DOHH2 (cell line): ENCODE measurements at regions not wholly inside any gene's neighbourhood (a gene's known extent, or its start where the extent isn't known, plus 50 kb on each side); places are given as distances from the start of the nearest gene placed in this dataset.

Source experiments
- H3F3A ChIP-seq: fragments of 200-600 bp; sonication (generic), shearing (Covaris generic); 2 replicates; pipeline ENCODE4 v1.6.0; 2016; ENCODE audit warnings: antibody characterized with exemption, mild to moderate bottlenecking; ENCODE audit not compliant: control insufficient read depth, insufficient read depth
- H3K27ac ChIP-seq: fragments of 200-600 bp; sonication (generic); 2 replicates; pipeline ENCODE4 v1.5.1; 2014; ENCODE audit warnings: low read depth, mild to moderate bottlenecking, low read length, moderate library complexity
- H3K27me3 ChIP-seq: fragments of 200-600 bp; sonication (generic); 2 replicates; pipeline ENCODE4 v1.6.1; 2014; ENCODE audit warnings: mild to moderate bottlenecking, low read length, mixed read lengths; ENCODE audit not compliant: control insufficient read depth
- H3K36me3 ChIP-seq: fragments of 200-600 bp; sonication (generic); 2 replicates; pipeline ENCODE4 v1.6.1; 2014; ENCODE audit warnings: mild to moderate bottlenecking, low read length, moderate library complexity, mixed read lengths; ENCODE audit not compliant: control insufficient read depth
- H3K4me1 ChIP-seq: fragments of 200-600 bp; sonication (generic); 2 replicates; pipeline ENCODE4 v1.6.1; 2014; ENCODE audit warnings: mild to moderate bottlenecking, low read length, mixed read lengths; ENCODE audit not compliant: control insufficient read depth
- H3K4me2 ChIP-seq: fragments of 200-600 bp; sonication (generic); 2 replicates; pipeline ENCODE4 v1.6.0; 2014; ENCODE audit warnings: mild to moderate bottlenecking, low read length, moderate library complexity
- H3K4me3 ChIP-seq: fragments of 200-600 bp; sonication (generic); 2 replicates; pipeline ENCODE4 v1.5.1; 2014; ENCODE audit warnings: mild to moderate bottlenecking, low read length, mixed read lengths
- H3K79me2 ChIP-seq: fragments of 200-600 bp; sonication (generic); 2 replicates; pipeline ENCODE4 v1.6.1; 2014; ENCODE audit warnings: mild to moderate bottlenecking, low read length, mixed read lengths; ENCODE audit not compliant: control insufficient read depth
- H3K9me2 ChIP-seq: fragments of 200-600 bp; sonication (generic); replicated peaks from 2 replicates; pipeline ENCODE4 v1.6.1; 2014; ENCODE audit warnings: mild to moderate bottlenecking, low read length, mixed read lengths; ENCODE audit not compliant: control insufficient read depth
- H3K9me3 ChIP-seq: fragments of 200-600 bp; sonication (generic); 2 replicates; pipeline ENCODE4 v1.6.1; 2014; ENCODE audit warnings: antibody characterized with exemption, low read length, mixed read lengths; ENCODE audit not compliant: control insufficient read depth, insufficient read depth
- H4K20me1 ChIP-seq: fragments of 200-600 bp; sonication (generic); 2 replicates; pipeline ENCODE4 v1.6.0; 2014; ENCODE audit warnings: low read depth, mild to moderate bottlenecking, antibody characterized with exemption, low read length, moderate library complexity; ENCODE audit not compliant: control insufficient read depth, insufficient read depth
- EZH2phosphoT487 ChIP-seq: fragments of 200-600 bp; sonication (generic); IDR thresholded peaks from 2 replicates; pipeline ENCODE4 v1.6.1; 2017; ENCODE audit warnings: borderline replicate concordance, mild to moderate bottlenecking, antibody characterized with exemption, low read length, moderate library complexity, mixed read lengths
- TF ChIP-seq, protein P1 (sequence below): fragments of 200-600 bp; sonication (generic); IDR thresholded peaks from one replicate; pipeline ENCODE4 v1.5.1; 2014; ENCODE audit warnings: antibody characterized with exemption, mild to moderate bottlenecking, low read depth, low read length; ENCODE audit not compliant: poor library complexity, severe bottlenecking

DNA sequence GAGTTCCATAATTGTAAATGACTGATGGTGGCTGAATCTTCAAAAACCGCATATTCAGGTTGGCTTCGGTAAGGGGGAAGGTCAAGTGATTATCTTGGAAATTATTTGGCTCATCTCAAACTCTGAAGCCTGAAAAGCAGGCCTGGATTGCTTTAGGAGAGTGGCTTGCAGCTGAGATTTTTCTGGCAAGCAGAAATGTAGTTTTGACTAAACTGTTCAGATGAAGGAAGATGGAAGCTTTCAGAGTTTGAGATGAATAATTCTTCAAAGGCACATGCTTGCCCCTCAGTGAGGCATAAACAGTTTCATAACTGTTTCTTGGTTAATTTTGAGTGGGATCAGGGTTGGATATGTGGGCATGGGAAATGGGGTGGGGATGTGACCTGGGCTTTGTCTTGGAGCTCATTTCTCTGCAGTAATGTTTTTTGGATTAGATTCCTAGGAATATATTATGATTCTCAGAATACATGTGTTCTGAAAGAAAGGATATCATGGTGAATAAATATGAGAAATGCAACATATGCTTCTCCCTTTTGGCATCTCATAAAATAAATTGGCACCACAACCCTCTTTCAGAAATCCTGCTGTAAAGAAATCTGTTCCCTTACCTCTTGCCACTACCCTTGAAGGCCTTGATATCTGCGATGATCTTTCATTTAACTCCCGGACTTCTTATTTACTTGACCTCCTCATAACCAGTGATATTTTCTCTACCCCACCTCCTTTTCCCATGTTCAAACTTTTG is 469.2 kb downstream of the ADRA2A start:
- no peak overlapping the region for H3K4me3 ChIP-seq
- no peaks in the 10 kb centered on the region for H3F3A ChIP-seq
- H3K4me1 ChIP-seq = no peaks in the 10 kb centered on the region
- no peaks in the 10 kb centered on the region for H3K27me3 ChIP-seq
- H3K79me2 ChIP-seq = no peaks in the 10 kb centered on the region
- H3K9me3 ChIP-seq = no peaks in the 10 kb centered on the region
- no peaks in the 10 kb centered on the region for H3K36me3 ChIP-seq
- no peaks in the 10 kb centered on the region for H4K20me1 ChIP-seq
- no peak overlapping the region for H3K4me2 ChIP-seq
- no peak overlapping the region for H3K27ac ChIP-seq
- no peaks in the 10 kb centered on the region for H3K9me2 ChIP-seq
- no peak for TF ChIP-seq EZH2phosphoT487
- TF ChIP-seq, protein P1, sequence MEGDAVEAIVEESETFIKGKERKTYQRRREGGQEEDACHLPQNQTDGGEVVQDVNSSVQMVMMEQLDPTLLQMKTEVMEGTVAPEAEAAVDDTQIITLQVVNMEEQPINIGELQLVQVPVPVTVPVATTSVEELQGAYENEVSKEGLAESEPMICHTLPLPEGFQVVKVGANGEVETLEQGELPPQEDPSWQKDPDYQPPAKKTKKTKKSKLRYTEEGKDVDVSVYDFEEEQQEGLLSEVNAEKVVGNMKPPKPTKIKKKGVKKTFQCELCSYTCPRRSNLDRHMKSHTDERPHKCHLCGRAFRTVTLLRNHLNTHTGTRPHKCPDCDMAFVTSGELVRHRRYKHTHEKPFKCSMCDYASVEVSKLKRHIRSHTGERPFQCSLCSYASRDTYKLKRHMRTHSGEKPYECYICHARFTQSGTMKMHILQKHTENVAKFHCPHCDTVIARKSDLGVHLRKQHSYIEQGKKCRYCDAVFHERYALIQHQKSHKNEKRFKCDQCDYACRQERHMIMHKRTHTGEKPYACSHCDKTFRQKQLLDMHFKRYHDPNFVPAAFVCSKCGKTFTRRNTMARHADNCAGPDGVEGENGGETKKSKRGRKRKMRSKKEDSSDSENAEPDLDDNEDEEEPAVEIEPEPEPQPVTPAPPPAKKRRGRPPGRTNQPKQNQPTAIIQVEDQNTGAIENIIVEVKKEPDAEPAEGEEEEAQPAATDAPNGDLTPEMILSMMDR = no peak

DNA sequence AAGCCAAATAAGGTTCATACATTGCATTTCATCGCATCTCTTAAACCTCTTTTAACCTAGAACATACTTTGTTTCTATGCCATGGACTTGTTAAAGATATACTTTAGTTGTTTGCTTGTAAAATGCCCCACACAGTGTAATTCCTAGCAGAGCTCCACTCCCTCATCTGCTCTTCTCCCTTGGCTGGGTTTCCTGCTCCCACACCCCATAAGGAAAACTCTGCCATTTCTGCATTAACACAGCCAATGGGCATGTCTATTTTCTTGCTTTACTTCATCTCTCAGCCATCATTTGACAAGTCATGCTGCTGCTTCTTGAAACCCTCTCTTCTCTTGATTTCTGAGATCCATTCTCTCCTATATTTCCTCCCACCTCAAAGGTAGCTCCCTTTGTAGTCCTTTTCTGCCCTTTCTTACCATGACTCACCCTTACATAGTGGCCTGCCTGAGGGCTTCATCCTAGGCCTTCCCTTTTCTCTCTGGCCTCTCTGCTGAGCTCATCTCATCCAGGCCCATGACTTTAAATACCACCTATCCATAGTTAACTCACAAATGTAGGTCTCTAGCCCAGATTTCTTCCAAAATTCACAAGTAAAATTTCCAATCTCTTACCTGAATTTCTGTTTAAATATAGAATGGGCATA is 471.4 kb downstream of the ADRA2A start:
- Histone ChIP-seq H3F3A (no peaks in the 10 kb centered on the region), H4K20me1 (no peaks in the 10 kb centered on the region), H3K36me3 (no peaks in the 10 kb centered on the region), H3K9me2 (no peaks in the 10 kb centered on the region), H3K27me3 (no peaks in the 10 kb centered on the region), H3K4me3 (no peak overlapping the region), H3K27ac (no peak overlapping the region), H3K4me1 (no peaks in the 10 kb centered on the region), H3K4me2 (no peak overlapping the region), H3K9me3 (no peaks in the 10 kb centered on the region), H3K79me2 (no peaks in the 10 kb centered on the region)
- TF ChIP-seq, protein P1 = no peak
- TF ChIP-seq EZH2phosphoT487 = no peak

DNA sequence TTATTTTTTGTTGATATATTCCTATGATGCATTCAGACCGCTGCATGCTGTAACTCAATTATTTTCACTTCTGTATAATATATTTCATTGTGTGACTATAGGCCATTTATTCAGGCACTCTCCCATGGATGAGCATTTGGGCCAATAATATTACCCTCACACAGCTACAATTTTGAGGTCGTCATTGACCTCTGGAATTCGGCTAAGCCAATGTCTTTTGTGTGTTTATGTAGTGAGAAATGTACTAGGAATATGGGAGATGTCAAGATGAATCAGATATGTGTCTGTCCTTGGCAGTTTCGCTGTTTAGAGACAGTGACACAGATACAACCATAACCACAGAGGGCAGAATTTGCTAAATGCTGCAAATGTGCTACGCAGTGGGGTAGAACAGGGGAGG is 474.2 kb downstream of the ADRA2A start:
- H3F3A ChIP-seq = no peaks in the 10 kb centered on the region
- no peaks in the 10 kb centered on the region for H3K79me2 ChIP-seq
- H3K27ac ChIP-seq = no peak overlapping the region
- TF ChIP-seq EZH2phosphoT487 = no peak
- TF ChIP-seq, protein P1 = no peak
- H3K9me2 ChIP-seq = no peaks in the 10 kb centered on the region
- no peak overlapping the region for H3K4me2 ChIP-seq
- no peaks in the 10 kb centered on the region for H3K9me3 ChIP-seq
- H3K36me3 ChIP-seq = no peaks in the 10 kb centered on the region
- no peaks in the 10 kb centered on the region for H3K27me3 ChIP-seq
- H3K4me1 ChIP-seq = no peaks in the 10 kb centered on the region
- H3K4me3 ChIP-seq = no peak overlapping the region
- no peaks in the 10 kb centered on the region for H4K20me1 ChIP-seq
